Left cardiac atrium (tissue), 4 donors: ENCODE measurements at regions not wholly inside any gene's neighbourhood (a gene's known extent, or its start where the extent isn't known, plus 50 kb on each side); places are given as distances from the start of the nearest gene placed in this dataset.
"Not testable (repeated sequence)": the region's sequence is repeated elsewhere in the genome, so short reads cannot be mapped to it uniquely, and the experiment has no call there.

Experiments used
- ATAC-seq, 2 donors: fragments of 200-7000 bp; cut with Tn5 transposase; one replicate each; pipeline ENCODE4 v1.9.1; 2020; ENCODE audit warnings: mild to moderate bottlenecking in 2 of 2, moderate library complexity in 2 of 2
- DNase-seq: peaks from one replicate; pipeline ENCODE4 v3.0.0-alpha.2; 2020
- intact Hi-C, 2 donors: fragments of 100-400 bp; cut with DNase I; formaldehyde crosslinking; loops; one replicate each; pipeline versions ENCODE4 v1.14.1 to v1.15.1; 2022 to 2023
- donor health status: DM: no; HTN: yes; CAD: no.
- donor health status: DM: no; HTN: yes; CAD: no; lungs with severe emphysema.
- donor health status: DM: yes; HTN: yes; CAD: no.
- donor health status: Dilated cardiomyopathy.

- intact Hi-C loops, result no loop called here
- ATAC-seq (no peak), DNase-seq (no peak)
These were observed 118.3 kb downstream of the EXOC5 start for GRCh38 chr14:57150449-57150848.

- no peak for ATAC-seq
- intact Hi-C loops, result no loop called here
- DNase-seq, result no peak
These were observed 129.5 kb downstream of the EXOC5 start for GRCh38 chr14:57139173-57139572.

- intact Hi-C loops, result no loop called here
- peak; percentile 57 to 58 for ATAC-seq
These were observed 131.9 kb downstream of the EXOC5 start for GRCh38 chr14:57136669-57137328.

DNA sequence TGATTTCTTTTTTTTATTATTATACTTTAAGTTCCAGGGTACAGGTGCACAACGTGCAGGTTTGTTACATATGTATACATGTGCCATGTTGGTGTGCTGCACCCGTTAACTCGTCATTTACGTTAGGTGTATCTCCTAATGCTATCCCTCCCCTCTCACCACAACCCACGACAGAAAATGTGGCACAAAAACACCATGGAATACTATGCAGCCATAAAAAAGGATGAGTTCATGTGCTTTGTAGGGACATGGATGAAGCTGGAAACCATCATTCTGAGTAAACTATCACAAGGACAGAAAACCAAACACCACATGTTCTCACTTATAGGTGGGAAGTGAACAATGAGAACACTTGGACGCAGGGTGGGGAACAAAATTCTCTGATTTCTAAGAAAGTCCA lies 140.9 kb downstream of the EXOC5 start:
- DNase-seq, ATAC-seq, intact Hi-C loops: not testable (repeated sequence)

More at GRCh38 chr14:57136669-57137328, 131.9 kb downstream of the EXOC5 start:
- peak; percentile 27 for DNase-seq

DNA sequence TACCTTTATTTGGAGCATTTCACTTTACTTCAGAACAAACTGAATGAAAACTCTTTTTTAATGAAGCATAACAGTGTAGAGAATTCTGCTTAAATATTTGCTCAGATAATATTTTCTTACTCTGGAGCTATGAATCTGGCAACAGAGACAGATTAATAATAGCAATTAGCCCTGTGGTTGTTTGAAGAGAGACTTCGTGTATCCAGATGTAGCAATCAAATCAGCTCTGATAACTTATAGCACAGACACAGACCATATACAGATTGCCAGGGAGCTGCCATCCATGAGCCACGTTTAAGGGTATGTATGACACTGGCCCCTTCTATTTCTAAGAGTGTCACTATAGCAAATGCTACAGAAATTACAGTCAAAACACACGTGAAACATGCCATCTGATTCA lies 146.6 kb downstream of the EXOC5 start:
- ATAC-seq, result no peak
- intact Hi-C loops, result no loop called here
- DNase-seq, result no peak

- DNase-seq, ATAC-seq, intact Hi-C loops: not testable (repeated sequence)
These were observed 156.5 kb downstream of the EXOC5 start for GRCh38 chr14:57112072-57112807.

DNA sequence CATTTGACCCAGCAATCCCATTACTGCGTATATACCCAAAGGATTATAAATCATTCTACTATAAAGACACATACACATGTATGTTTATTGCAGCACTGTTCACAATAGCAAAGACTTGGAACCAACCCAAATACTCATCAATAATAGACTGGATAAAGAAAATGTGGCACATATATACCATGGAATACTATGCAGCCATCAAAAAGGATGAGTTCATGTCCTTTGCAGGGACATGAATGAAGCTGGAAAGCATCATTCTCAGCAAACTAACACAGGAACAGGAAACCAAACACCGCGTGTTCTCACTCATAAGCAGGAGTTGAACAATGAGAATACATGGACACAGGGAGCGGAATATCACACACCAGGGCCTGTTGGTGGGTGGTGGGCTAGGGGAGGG lies 158.3 kb downstream of the EXOC5 start:
- ATAC-seq, DNase-seq, intact Hi-C loops: not testable (repeated sequence)

GRCh38 chr14:57091030-57091608 lies 177.6 kb downstream of the EXOC5 start:
- DNase-seq (no peak), ATAC-seq (no peak)
- intact Hi-C loops, result no loop called here

DNA sequence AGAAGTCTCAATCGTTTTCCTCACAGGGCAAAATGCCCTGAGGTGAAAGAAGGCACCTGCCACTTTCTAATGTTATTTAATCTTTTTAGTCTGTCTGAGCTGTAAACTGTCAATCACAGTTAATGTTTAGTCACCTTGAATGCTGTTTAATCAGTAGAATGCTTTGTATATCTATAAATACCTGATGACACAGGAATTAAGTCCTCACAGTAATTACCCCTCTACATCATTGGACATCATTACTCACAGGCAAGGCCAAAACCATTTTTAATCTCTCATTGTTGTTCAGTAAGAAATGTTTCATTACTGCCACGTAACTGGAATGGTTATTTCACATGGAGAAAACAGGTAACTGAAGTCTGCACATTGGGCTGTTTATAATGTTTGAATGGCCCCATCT lies 178.8 kb downstream of the EXOC5 start:
- no peak for ATAC-seq

DNA sequence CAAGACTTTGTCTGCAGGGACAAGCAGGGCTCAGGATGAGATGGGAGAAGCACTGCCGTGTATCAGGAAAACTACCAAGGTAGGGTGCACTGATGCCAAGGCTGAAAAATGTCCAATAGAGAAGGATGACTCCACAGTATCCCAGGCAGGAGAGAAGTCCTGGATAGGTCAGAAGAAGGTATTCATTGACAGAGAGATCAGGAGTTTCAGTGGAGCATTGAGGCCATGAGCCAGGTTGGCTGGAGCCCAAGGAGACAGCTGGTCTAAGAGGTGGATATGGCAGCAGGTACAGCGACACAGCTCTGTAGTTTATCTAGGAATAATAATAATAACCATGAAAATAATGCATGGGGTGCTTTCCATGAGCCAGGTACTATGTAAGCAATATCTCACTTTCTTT lies 180.9 kb downstream of the EXOC5 start:
- intact Hi-C loops, result no loop called here
- ATAC-seq (no peak), DNase-seq (no peak)

More for the DNA sequence above, 178.8 kb downstream of the EXOC5 start:
- intact Hi-C loops, result no loop called here
- no peak for DNase-seq

GRCh38 chr14:57086271-57087162 lies 182.2 kb downstream of the EXOC5 start:
- DNase-seq (no peak), ATAC-seq (no peak)
- intact Hi-C loops, result no loop called here

DNA sequence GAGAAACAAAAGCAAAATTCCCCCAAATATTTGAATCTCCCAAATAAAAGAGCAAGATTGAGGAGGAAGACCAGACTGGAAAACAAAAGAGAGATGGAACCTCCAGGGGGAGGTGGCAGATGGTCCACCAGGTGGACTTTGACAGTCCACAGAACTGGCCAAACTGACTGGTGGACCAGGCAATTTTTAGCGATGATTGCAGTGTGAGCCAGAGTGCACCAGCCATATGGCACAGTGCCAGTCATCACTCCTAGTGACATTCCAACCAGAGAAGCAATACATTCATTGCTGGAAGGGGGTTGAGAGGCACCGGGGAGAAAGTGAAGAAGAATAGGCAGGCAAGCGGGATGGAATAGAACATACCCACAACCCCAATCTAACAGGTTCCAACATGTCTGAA lies 182.9 kb downstream of the EXOC5 start:
- DNase-seq (no peak), ATAC-seq (no peak)
- intact Hi-C loops, result no loop called here

GRCh38 chr14:57085043-57085442 lies 183.7 kb downstream of the EXOC5 start:
- no peak for ATAC-seq
- no peak for DNase-seq
- intact Hi-C loops, result no loop called here

GRCh38 chr14:57080691-57081090 lies 188.0 kb downstream of the EXOC5 start:
- DNase-seq, result no peak
- intact Hi-C loops, result no loop called here
- no peak for ATAC-seq

DNA sequence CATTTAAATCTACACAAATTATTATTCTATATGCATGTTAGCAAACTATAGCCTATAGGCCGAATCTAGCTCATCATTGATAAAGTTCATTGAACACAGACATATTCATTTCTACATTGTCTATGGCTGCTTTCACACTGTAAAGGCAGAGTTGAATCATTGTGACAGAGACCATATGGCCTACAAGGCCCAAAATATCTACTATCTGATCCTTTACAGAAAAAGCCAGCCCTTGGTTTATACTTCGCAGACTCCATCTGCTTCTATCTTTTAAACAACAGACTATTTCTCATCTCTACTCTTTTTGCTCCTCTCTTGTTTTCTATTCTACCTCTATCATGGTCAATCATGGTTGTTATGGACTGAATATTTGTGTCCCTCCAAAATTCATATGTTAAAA lies 190.7 kb downstream of the EXOC5 start:
- intact Hi-C loops, result no loop called here
- ATAC-seq (no peak), DNase-seq (no peak)

GRCh38 chr14:57073986-57074385 lies 194.7 kb downstream of the EXOC5 start:
- intact Hi-C loops, result no loop called here
- DNase-seq, result no peak
- ATAC-seq, result no peak

DNA sequence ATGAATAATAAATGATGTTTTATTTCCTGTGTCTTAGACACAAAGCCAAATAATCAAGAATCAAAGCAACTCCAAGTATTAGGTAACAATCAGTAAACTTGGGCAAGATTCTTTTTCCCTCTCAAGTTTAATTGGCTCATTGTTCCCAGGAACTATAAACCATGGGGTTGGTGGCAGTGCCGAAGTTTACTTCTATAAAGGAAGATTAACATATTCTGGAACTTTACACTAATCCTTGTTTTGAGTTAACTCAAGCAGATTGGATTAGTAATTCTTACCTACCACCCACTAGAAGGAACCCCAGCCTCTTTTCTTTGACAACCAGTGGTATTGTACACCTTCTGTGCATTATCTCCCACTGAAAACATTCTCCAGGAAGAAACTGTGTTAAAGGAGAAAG lies 197.1 kb downstream of the EXOC5 start:
- ATAC-seq, result no peak
- no peak for DNase-seq

DNA sequence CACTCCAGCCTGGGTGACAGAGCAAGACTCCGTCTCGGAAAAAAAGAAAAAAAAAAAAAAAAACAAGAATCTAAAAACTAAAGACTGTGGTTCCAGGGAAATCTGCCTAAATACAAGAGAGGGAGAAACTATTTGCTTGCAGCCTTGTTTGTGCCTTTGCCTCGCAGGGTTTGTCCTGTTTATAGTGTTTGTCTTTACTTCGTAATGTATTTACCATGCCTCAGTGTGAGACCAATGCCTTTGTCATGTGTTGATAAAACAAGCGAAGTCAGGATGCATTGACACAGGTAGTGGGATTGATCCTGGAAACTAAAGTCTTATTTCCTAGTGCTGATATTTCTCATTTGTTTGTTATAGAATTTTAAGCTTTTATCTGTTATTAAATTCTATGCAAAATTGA lies 199.0 kb downstream of the EXOC5 start:
- no peak for DNase-seq
- no peak for ATAC-seq
- intact Hi-C loops, result no loop called here

More for the DNA sequence above, 197.1 kb downstream of the EXOC5 start:
- intact Hi-C loops, result no loop called here

DNA sequence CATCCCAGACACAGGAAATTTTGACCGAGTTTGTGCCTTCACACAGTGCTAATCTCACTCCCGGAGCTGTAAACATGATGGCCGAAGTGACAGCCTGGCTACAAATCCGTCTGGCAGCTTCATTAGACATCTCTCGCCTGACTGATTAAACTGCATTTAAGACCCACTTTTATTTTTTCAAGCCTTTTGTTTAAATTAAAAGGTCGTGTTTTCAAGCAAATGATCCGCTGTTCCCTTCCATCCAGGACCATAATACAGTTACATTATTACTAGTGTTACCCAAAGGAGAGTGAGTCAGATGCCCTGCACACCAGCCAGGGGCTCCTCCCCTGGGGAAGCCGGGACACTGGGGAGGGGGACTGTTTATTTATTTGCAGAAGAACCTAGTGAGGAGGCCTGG lies 200.2 kb downstream of the EXOC5 start:
- ATAC-seq (no peak), DNase-seq (no peak)
- intact Hi-C loops, result no loop called here
